Stomach smooth muscle (tissue), 2 donors: ENCODE measurements at regions not wholly inside any gene's neighbourhood (a gene's known extent, or its start where the extent isn't known, plus 50 kb on each side); places are given as distances from the start of the nearest gene placed in this dataset.
"Not testable (repeated sequence)": the region's sequence is repeated elsewhere in the genome, so short reads cannot be mapped to it uniquely, and the experiment has no call there.

Source experiments
- H3K27ac ChIP-seq: one replicate; pipeline ENCODE4 v1.7.0; 2013; ENCODE audit warnings: mild to moderate bottlenecking, low read length, inconsistent platforms
- H3K27me3 ChIP-seq, 2 donors: one replicate each; pipeline ENCODE4 v1.7.0; 2013; ENCODE audit warnings: low read length in 2 of 2; ENCODE audit not compliant: insufficient read depth in 2 of 2, control insufficient read depth in 1 of 2
- H3K36me3 ChIP-seq, 2 donors: one replicate each; pipeline ENCODE4 v1.7.0; 2013; ENCODE audit warnings: low read length in 2 of 2; ENCODE audit not compliant: control insufficient read depth in 2 of 2, insufficient read depth in 2 of 2
- H3K4me1 ChIP-seq: one replicate; pipeline ENCODE4 v1.7.0; 2013; ENCODE audit warnings: low read length; ENCODE audit not compliant: control insufficient read depth, insufficient read depth
- H3K4me3 ChIP-seq, 2 donors: one replicate each; pipeline ENCODE4 v1.7.0; 2013; ENCODE audit warnings: low read length in 2 of 2
- H3K9ac ChIP-seq, 2 donors: one replicate each; pipeline ENCODE4 v1.7.0; 2013; ENCODE audit warnings: low read length in 2 of 2, mild to moderate bottlenecking in 1 of 2
- H3K9me3 ChIP-seq, 2 donors: one replicate each; pipeline ENCODE4 v1.7.0; 2013; ENCODE audit warnings: low read length in 2 of 2; ENCODE audit not compliant: control insufficient read depth in 2 of 2
- donor health status: healthy.
- donor health status: Pancreatic carcinoma.

- no peaks in the 10 kb centered on the region for H3K36me3 ChIP-seq
- H3K9ac ChIP-seq = no peak overlapping the region
- no peaks in the 10 kb centered on the region for H3K27me3 ChIP-seq
- H3K27ac ChIP-seq = no peak overlapping the region
- no peaks in the 10 kb centered on the region for H3K4me1 ChIP-seq
- H3K4me3 ChIP-seq = no peak overlapping the region
- H3K9me3 ChIP-seq = no peaks in the 10 kb centered on the region
These were observed 865.1 kb downstream of the CDH18 start for GRCh38 chr5:19122923-19123322.

DNA sequence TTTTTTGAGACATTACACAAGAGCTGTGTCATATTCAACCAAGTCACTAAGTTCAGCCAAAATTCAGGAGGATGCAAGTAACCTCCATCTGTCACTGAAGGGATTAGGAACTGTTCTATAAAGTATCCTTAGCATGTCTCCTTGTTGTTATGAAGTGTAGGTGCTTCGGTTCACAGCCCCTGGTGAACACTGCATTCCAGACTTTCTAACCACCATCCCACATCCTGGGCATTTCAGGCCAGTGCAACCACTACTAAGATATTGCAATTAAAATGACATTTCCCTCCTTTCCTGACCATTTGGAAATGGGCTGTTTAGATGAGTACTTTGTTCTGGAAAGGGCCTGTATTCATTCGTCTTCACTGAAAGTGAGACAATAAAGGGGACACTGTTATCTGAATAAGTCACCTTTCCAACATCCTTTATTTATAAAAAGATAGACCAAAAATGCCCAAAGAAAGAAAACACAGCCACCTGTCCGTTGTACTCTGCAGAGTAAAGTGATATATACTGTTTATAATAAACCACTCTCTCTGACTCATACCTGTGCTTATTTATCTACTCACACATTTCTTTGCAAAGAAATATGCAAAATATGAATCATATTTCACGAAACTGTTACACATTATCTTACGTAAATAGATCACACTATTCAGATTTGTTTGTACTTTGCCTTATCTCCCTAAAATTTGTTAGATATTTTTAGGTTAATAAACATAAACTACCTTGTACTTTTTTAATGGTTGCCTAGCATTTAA lies 861.9 kb downstream of the CDH18 start:
- Histone ChIP-seq H3K4me3 (no peak overlapping the region), H3K27me3 (no peaks in the 10 kb centered on the region), H3K27ac (no peak overlapping the region), H3K36me3 (no peaks in the 10 kb centered on the region), H3K9ac (no peak overlapping the region), H3K4me1 (no peaks in the 10 kb centered on the region), H3K9me3 (no peaks in the 10 kb centered on the region)

GRCh38 chr5:19140276-19140675 lies 847.7 kb downstream of the CDH18 start:
- Histone ChIP-seq H3K4me1 (no peaks in the 10 kb centered on the region), H3K27ac (no peak overlapping the region), H3K9me3 (no peaks in the 10 kb centered on the region), H3K36me3 (no peaks in the 10 kb centered on the region), H3K9ac (no peak overlapping the region), H3K4me3 (no peak overlapping the region), H3K27me3 (no peaks in the 10 kb centered on the region)

GRCh38 chr5:19141937-19142524 lies 846.0 kb downstream of the CDH18 start:
- H3K9ac ChIP-seq, H3K27ac ChIP-seq, H3K36me3 ChIP-seq, H3K4me3 ChIP-seq, H3K27me3 ChIP-seq, H3K9me3 ChIP-seq, H3K4me1 ChIP-seq: not testable (repeated sequence)

DNA sequence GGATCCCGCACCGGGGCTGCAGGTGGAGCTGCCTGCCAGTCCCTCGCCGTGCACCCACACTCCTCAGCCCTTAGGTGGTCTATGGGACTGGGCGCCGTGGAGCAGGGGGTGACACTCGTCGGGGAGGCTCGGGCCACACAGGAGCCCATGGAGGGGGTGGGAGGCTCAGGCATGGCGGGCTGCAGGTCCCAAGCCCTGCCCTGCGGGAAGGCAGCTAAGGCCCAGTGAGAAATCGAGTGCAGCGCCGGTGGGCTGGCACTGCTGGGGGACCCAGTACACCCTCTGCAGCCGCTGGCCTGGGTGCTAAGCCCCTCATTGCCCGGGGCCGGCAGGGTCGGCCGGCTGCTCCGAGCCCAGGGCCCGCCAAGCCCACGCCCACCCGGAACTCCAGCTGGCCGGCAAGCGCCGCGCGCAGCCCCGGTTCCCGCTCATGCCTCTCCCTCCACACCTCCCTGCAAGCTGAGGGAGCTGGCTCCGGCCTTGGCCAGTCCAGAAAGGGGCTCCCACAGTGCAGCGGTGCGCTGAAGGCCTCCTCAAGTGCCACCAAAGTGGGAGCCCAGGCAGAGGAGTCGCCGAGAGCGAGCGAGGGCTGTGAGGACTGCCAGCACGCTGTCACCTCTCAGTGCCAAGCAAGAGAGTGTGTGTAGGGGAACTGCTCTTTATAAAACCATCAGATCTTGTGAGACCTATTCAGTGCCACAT lies 845.1 kb downstream of the CDH18 start:
- not testable (repeated sequence) for H3K9ac ChIP-seq, H3K4me3 ChIP-seq, H3K4me1 ChIP-seq, H3K27ac ChIP-seq, H3K36me3 ChIP-seq, H3K27me3 ChIP-seq, H3K9me3 ChIP-seq

DNA sequence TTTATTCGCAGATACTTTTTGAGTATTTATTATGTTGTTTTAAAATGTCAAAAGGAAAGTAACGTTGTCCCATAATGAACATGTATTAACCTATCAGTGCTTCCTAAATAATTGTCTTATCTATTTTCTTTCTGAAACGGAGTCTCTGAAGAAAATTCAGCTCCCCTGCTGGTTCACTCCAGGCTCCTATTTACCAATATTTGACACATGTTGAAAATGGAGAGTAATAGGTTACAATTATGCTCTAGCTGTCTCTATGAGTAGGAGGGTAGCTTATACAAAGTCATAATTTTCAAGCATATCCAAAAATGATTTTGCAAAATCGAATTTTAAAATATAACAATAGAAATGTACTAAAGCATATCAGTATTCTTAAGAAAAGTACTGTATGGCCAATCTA lies 844.1 kb downstream of the CDH18 start:
- no peaks in the 10 kb centered on the region for H3K27me3 ChIP-seq
- H3K4me1 ChIP-seq = no peaks in the 10 kb centered on the region
- no peak overlapping the region for H3K9ac ChIP-seq
- H3K4me3 ChIP-seq = no peak overlapping the region
- H3K27ac ChIP-seq = no peak overlapping the region
- no peaks in the 10 kb centered on the region for H3K9me3 ChIP-seq
- H3K36me3 ChIP-seq = no peaks in the 10 kb centered on the region

DNA sequence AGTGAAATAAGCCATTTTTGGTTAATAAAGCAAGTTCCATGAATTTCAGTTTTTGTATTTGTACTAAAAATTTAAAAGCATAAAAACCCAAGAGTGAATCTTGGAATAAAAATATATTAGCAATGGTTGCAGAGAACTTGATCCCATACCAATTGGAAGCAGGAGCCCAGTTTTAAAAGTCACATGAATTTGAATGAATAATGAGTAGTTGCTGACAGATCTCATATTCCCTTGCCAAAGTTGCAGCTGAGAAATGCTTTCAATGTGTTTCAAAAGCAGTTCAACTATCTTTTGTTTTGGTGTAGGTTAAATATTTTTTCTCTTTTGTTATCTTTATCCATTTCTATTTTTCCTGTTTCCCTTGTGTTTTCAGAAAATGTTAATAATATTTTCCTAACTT lies 818.6 kb downstream of the CDH18 start:
- no peaks in the 10 kb centered on the region for H3K36me3 ChIP-seq
- no peak overlapping the region for H3K27ac ChIP-seq
- no peaks in the 10 kb centered on the region for H3K4me1 ChIP-seq
- no peaks in the 10 kb centered on the region for H3K9me3 ChIP-seq
- no peak overlapping the region for H3K9ac ChIP-seq
- no peaks in the 10 kb centered on the region for H3K27me3 ChIP-seq
- no peak overlapping the region for H3K4me3 ChIP-seq

- H3K27ac ChIP-seq = no peak overlapping the region
- H3K36me3 ChIP-seq = no peaks in the 10 kb centered on the region
- H3K4me3 ChIP-seq = no peak overlapping the region
- no peaks in the 10 kb centered on the region for H3K4me1 ChIP-seq
- H3K9ac ChIP-seq = no peak overlapping the region
- no peaks in the 10 kb centered on the region for H3K9me3 ChIP-seq
- no peaks in the 10 kb centered on the region for H3K27me3 ChIP-seq
These were observed 815.0 kb downstream of the CDH18 start for GRCh38 chr5:19172926-19173470.

- H3K27ac ChIP-seq = no peak overlapping the region
- no peaks in the 10 kb centered on the region for H3K9me3 ChIP-seq
- no peak overlapping the region for H3K4me3 ChIP-seq
- H3K36me3 ChIP-seq = no peaks in the 10 kb centered on the region
- no peak overlapping the region for H3K9ac ChIP-seq
- no peaks in the 10 kb centered on the region for H3K4me1 ChIP-seq
- no peaks in the 10 kb centered on the region for H3K27me3 ChIP-seq
These were observed 812.0 kb downstream of the CDH18 start for GRCh38 chr5:19175776-19176570.

- Histone ChIP-seq H3K9me3 (no peaks in the 10 kb centered on the region), H3K4me3 (no peak overlapping the region), H3K36me3 (no peaks in the 10 kb centered on the region), H3K4me1 (no peaks in the 10 kb centered on the region), H3K9ac (no peak overlapping the region), H3K27ac (no peak overlapping the region), H3K27me3 (no peaks in the 10 kb centered on the region)
These were observed 808.4 kb downstream of the CDH18 start for GRCh38 chr5:19179571-19179970.
